IPS-18a (cell line): ENCODE measurements at regions not wholly inside any gene's neighbourhood (a gene's known extent, or its start where the extent isn't known, plus 50 kb on each side); places are given as distances from the start of the nearest gene placed in this dataset.

ENCODE experiments used
- H3K27ac ChIP-seq: one replicate; pipeline ENCODE4 v1.5.1; 2013; ENCODE audit warnings: low read length
- H3K27me3 ChIP-seq: one replicate; pipeline ENCODE4 v1.6.1; 2013; ENCODE audit warnings: mild to moderate bottlenecking, low read length; ENCODE audit not compliant: control insufficient read depth, insufficient read depth
- H3K36me3 ChIP-seq: one replicate; pipeline ENCODE4 v1.6.1; 2013; ENCODE audit warnings: low read depth, low read length; ENCODE audit not compliant: control insufficient read depth
- H3K4me1 ChIP-seq: one replicate; pipeline ENCODE4 v1.6.1; 2013; ENCODE audit warnings: low read depth, low read length; ENCODE audit not compliant: control insufficient read depth
- H3K4me3 ChIP-seq: one replicate; pipeline ENCODE4 v1.5.1; 2013; ENCODE audit warnings: low read length
- H3K9ac ChIP-seq: one replicate; pipeline ENCODE4 v1.6.1; 2013; ENCODE audit warnings: mild to moderate bottlenecking, low read length, moderate library complexity
- H3K9me3 ChIP-seq: one replicate; pipeline ENCODE4 v1.6.1; 2013; ENCODE audit warnings: low read depth, low read length; ENCODE audit not compliant: control insufficient read depth

DNA sequence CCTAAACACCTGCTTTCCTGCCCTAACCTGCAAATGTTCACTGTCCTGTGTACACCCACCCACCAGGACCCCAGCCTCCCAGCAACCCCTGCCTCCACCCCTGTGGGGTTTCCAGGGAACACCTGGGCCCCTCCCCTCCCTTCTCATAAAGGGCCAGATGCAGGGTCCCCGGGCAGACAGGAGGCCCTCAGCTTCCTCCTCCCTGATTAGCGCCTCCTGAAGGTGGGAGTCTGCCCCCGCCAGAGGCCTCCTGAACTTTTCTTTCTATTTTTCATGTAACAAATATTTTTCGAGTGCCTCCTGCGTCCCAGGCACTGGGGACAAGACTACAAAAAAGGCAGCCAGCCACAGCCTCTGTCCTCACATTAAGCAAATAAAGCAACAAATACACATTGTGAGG, 135.4 kb upstream of the LINGO1 start:
- H3K36me3 ChIP-seq: no peaks in the 10 kb centered on the region
- H3K4me1 ChIP-seq: peaks cover 9% of the 10 kb centered on the region
- H3K27me3 ChIP-seq: no peaks in the 10 kb centered on the region
- H3K9me3 ChIP-seq: no peaks in the 10 kb centered on the region
- no peak overlapping the region for H3K4me3 ChIP-seq
- H3K27ac ChIP-seq: no peak overlapping the region
- no peak overlapping the region for H3K9ac ChIP-seq

DNA sequence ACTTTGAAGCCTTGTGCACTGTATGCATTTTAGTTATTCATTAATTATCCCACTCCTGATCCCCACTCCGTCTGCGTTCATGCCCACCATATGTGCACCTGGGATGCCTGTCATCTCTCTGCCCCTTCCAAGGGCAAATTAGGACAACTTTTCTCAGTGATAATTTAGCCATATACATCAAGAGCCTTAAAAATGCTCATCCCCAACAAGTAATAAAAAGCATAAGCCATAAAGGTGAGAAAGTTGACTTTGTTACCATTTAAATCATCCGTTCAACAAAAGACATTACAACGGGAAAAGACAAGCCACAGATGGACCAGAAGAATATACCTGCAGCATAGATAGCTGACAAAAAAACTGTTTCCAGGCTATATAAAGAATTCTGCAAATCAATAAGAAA, 131.4 kb upstream of the LINGO1 start:
- no peaks in the 10 kb centered on the region for H3K9me3 ChIP-seq
- H3K4me3 ChIP-seq: no peak overlapping the region
- H3K4me1 ChIP-seq: peaks cover 9% of the 10 kb centered on the region
- H3K36me3 ChIP-seq: no peaks in the 10 kb centered on the region
- H3K27me3 ChIP-seq: no peaks in the 10 kb centered on the region
- no peak overlapping the region for H3K27ac ChIP-seq
- no peak overlapping the region for H3K9ac ChIP-seq

DNA sequence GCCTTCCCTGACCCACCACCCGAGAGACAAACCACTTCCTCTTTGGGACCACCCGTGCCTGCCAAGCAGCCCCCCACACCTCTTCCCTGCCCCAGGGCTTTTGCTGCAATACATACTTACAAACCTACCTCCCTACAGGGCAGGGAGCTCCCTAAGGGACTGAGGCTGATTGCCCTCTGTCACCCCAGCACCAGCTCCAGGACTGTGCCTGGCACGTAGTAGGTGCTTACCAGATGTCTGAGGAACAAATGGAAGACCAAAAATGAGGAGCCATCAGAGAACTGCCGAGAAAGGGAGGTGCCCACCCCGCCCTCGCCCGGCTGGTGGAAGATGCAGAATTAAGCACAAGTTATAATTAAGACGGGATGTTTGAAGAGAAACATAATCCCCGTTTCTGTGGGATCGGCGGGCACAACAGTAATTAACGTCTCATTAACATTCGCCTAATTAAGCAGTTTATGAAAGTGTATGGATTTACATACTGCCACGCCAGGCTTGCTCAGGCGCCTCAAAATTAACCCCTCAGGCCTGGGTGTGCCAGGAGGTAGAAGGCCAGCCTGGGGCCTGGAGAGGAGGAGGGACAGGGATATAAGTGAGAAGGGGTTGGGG, 130.1 kb upstream of the LINGO1 start:
- H3K27ac ChIP-seq: no peak overlapping the region
- no peaks in the 10 kb centered on the region for H3K27me3 ChIP-seq

DNA sequence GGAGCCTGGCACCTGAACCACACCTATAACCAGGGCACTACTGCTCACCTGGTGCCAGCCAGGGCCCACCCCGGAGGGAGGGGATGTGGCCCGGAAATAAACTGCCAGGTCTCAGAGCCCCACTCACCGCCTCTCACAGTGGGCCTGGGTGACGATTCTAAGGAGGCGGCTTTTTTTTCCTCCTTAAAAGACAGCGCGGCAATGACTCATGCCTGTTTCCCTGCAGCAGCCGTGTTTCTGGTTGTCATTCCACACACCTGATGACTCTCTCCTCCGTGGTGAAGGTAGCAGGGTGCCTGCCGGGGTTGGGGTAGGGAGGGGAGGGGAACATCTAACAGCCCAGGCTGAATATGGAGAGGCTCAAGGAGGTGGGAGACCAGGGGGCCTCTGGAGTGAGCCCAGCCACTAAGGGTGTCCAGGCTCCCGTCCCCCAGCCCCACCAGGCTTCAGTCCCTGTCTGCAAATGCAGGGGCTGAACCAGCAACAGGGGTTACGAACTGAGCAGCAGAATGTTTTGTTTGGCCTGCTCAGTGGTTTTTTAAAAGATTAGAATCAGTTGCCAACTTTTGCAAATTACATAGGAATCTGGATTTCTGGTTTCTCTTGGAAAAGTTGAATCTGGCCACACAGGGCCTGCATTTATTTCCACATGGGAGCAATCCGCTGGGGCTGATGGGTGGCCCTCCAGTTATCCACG, 127.3 kb upstream of the LINGO1 start:
- Histone ChIP-seq H3K27ac (no peak overlapping the region), H3K9me3 (no peaks in the 10 kb centered on the region), H3K9ac (no peak overlapping the region), H3K27me3 (no peaks in the 10 kb centered on the region), H3K4me3 (no peak overlapping the region), H3K4me1 (peaks cover 2% of the 10 kb centered on the region), H3K36me3 (no peaks in the 10 kb centered on the region)

More for the DNA sequence above, 130.1 kb upstream of the LINGO1 start:
- no peak overlapping the region for H3K9ac ChIP-seq
- no peak overlapping the region for H3K4me3 ChIP-seq
- no peaks in the 10 kb centered on the region for H3K36me3 ChIP-seq
- no peaks in the 10 kb centered on the region for H3K9me3 ChIP-seq
- H3K4me1 ChIP-seq: peaks cover 6% of the 10 kb centered on the region

DNA sequence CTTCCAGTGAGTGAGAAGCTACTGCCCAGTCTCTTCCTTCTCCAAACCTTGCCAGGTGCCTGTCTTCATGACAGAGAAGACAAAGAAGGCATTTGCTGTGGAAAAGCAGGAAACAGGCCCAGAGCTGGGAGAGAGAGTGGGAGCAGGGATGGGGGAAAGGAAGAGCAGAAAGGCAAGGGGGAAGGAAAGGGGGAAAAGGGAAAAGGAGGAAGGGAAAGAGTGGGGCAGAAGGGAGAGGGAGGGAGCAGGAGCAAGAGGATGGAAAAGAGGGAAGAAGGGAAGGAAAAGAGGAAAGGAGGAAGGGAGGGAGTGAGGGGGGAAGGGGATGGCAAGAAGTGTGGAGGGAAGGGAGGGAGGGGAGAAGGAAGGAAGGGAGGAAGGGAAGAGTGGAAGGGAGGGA, 121.2 kb upstream of the LINGO1 start:
- Histone ChIP-seq H3K9me3 (no peaks in the 10 kb centered on the region), H3K27ac (no peak overlapping the region), H3K4me1 (no peaks in the 10 kb centered on the region), H3K4me3 (no peak overlapping the region), H3K36me3 (no peaks in the 10 kb centered on the region), H3K9ac (no peak overlapping the region), H3K27me3 (no peaks in the 10 kb centered on the region)

DNA sequence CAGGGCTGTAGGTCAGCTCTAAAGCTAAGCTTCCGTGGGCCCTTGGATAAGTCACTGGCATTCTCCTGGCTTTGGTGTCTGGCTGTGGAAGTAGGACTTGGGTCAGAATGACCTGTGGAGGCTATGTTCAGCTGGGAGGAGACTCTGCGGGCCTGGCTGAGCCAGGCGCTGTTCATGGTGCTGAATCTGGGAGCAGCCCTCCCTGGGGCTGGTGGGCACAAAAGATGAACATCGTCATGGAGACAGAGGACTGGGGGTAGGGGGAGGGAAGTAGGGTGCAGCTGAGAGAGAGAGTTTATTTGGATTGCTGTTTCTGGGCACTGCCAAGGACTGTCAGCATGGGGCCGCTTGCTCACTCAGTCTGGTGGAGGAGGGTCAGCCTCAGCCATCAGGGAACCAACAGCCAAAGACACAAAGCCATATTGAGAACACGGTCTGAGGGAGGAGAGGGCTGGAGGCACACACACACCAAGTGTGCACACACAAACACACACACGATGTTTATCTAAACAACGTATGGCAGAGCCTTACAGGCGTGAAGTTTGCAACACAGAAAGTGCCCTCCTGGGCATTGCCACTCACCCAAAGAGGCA, 120.7 kb upstream of the LINGO1 start:
- Histone ChIP-seq H3K36me3 (no peaks in the 10 kb centered on the region), H3K4me1 (no peaks in the 10 kb centered on the region), H3K4me3 (no peak overlapping the region), H3K27ac (no peak overlapping the region), H3K27me3 (no peaks in the 10 kb centered on the region), H3K9me3 (no peaks in the 10 kb centered on the region), H3K9ac (no peak overlapping the region)

DNA sequence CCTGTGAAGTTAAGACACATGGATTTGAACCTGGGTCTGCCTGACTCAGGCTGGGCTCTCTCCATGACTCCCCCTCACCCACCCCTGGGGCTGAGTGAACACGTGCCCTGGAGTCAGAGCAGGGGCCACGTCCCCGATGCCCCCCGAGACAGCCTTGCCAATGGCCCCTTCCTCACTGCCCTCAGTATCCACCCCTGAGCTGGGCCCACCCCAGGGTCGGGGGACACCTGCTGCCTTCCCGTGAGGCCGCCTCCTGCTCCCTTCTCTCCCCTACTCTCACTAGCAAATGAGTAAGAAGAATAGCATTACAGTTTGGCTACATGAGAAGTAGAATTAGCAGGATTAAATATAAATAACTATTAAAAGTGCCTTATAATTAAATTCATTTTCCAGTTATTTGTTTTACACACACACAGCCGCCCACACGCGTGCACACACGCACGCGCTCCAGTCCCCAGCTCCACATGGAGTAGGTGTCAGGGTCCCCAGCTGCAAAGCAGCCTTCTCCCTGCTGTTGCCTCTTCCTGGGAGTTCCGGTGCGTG, 117.4 kb upstream of the LINGO1 start:
- Histone ChIP-seq H3K36me3 (no peaks in the 10 kb centered on the region), H3K9ac (no peak overlapping the region), H3K27me3 (no peaks in the 10 kb centered on the region), H3K4me1 (peaks cover 16% of the 10 kb centered on the region), H3K4me3 (no peak overlapping the region), H3K27ac (no peak overlapping the region), H3K9me3 (no peaks in the 10 kb centered on the region)

DNA sequence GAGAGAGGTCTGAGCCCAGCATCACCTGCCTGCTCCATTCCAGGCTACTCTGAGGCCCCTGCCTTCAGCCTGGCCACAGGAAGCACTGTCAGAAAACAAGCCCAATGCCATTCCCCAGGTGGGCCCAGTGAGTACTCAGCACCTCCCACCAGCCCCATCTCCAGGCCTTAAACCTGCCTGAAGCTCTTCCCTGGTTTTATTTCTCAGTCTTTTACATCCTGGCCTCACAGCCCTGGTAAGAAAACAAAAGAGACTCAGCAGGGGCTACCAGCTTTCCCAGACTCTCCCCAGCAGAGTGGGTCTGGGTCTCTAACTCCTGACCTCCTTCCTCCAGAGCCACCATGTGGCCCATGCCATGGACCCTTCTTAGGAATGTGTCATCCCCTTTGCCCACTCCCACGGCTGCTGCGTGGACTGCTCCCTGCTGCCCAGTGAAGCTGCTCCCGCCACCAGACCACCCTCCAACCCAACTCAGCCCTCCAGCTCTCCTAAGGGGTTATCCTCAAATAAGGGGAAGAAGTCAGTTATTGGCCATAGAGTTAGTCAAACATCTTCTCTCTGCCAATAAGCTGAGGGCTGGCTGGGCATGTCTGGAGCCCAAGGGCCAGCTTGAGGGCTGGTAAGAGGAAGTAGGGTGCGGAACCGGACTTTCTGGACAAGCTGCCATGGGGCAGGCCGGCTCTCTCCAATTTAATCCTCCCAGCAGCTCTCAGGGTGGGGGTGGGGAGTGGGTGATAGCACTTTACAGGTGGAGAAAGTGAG, 116.7 kb upstream of the LINGO1 start:
- no peak overlapping the region for H3K9ac ChIP-seq
- peaks cover 16% of the 10 kb centered on the region for H3K4me1 ChIP-seq
- H3K4me3 ChIP-seq: no peak overlapping the region
- no peaks in the 10 kb centered on the region for H3K9me3 ChIP-seq
- no peaks in the 10 kb centered on the region for H3K36me3 ChIP-seq
- no peak overlapping the region for H3K27ac ChIP-seq
- no peaks in the 10 kb centered on the region for H3K27me3 ChIP-seq

DNA sequence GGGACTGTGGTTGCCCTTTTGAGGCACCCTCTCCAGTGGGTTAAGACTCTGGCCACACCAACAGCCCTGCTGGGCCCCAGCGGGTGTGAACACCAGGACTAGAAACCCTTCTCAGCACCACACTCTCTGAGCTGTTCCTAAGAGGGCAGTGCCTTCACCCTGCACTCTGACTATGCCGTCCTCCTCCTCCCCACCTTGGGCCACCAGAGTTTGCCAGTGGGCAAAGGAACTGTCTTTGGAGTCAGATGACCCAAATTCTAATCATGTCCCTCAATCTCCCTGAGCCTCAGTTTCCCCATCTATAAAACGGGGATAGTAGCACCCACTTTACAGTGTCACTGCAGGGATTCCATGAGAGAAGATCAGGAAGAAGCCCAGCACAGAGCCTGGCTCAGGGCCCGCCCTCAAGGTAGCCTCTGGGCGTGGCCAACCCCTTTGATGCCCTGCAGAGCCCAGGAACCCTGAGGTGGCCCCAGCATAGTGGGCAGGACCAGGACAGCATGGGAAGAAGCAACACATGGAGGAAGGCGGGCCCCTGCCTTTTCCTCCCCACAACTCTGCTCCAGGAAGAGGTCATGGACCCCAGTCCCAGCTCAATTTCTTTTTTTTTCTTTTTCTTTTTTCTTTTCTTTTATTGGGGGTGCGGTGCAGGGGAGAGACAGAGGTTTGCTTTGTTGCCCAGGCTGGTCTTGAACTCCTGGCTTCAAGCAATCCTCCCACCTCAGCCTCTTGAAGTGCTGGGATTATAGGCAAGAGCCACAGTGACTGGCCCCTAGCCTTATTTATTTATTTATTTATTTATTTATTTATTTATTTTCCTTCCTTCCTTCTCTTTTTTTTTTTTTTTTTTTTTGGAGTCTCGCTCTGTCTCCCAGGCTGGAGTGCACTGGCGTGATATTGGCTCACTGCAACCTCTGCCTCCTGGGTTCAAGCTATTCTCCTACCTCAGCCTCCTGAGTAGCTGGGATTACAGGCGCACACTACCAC, 115.7 kb upstream of the LINGO1 start:
- no peaks in the 10 kb centered on the region for H3K36me3 ChIP-seq
- no peak overlapping the region for H3K4me3 ChIP-seq
- peaks cover 16% of the 10 kb centered on the region for H3K4me1 ChIP-seq
- H3K9me3 ChIP-seq: no peaks in the 10 kb centered on the region
- H3K27ac ChIP-seq: no peak overlapping the region
- H3K9ac ChIP-seq: no peak overlapping the region
- H3K27me3 ChIP-seq: no peaks in the 10 kb centered on the region

DNA sequence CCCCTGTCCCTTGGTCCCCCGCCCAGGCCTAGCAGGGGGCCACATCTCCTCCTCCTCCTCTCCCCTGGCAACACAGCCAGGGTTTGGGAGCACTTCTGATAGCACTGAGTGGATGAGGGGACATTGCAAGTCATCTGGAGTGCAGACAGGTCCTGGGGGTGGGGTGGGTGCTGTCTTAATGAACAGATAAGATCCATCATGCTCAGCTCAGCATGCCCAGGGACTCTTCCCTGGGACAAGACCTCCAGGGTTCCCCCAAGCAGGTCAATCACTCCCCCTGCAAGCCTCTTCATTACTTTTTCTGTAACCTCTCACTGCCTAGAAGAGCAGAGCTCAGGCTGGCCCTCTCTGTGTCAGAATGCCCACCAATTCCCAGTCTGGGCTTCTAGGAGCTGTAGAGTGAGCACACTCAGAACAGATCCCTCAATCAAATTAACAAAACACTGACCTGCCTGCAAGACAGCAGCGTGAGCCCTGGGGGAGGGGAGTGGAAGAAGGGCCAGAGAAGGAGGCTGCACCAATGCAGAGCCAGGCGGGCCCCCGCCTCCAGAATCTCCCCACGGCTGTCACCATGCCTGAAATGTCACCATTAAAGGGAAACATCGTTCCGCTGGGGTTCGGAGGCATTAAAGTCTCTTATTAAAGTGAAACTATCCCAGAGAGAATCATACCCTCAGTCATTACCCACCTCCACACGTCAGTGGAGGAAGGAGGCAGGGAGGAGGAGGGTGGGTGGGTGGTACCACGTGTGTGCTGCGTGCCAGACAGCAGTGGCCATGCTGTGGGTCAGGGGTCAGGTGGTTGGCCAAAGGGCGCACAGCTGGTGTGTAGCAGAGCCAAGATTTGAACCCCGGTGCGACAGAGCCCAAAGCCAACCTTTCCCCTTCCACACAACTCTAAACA, 114.7 kb upstream of the LINGO1 start:
- H3K27ac ChIP-seq: no peak overlapping the region
- H3K27me3 ChIP-seq: no peaks in the 10 kb centered on the region
- H3K36me3 ChIP-seq: no peaks in the 10 kb centered on the region
- no peaks in the 10 kb centered on the region for H3K9me3 ChIP-seq
- H3K4me1 ChIP-seq: peaks cover 16% of the 10 kb centered on the region
- peak overlapping the region; percentile 9 for H3K4me3 ChIP-seq
- H3K9ac ChIP-seq: no peak overlapping the region
